Daoy (cell line): ENCODE measurements at regions not wholly inside any gene's neighbourhood (a gene's known extent, or its start where the extent isn't known, plus 50 kb on each side); places are given as distances from the start of the nearest gene placed in this dataset.
"Not testable (repeated sequence)": the region's sequence is repeated elsewhere in the genome, so short reads cannot be mapped to it uniquely, and the experiment has no call there.

Experiments used
- DNase-seq: peaks from one replicate; pipeline ENCODE4 v3.0.0-alpha.2; 2015; ENCODE audit warnings: low read depth

- no peak for DNase-seq
Observed at GRCh38 chr17:31748881-31749280, 110.2 kb downstream of the COPRS start.

GRCh38 chr17:31746884-31747495 lies 112.1 kb downstream of the COPRS start:
- DNase-seq = no peak

GRCh38 chr17:31745964-31746600 lies 113.0 kb downstream of the COPRS start:
- DNase-seq = no peak

- no peak for DNase-seq
Observed at GRCh38 chr17:31744511-31744951, 114.5 kb downstream of the COPRS start.

- DNase-seq = no peak
Observed at GRCh38 chr17:31743797-31744196, 115.2 kb downstream of the COPRS start.

- no peak for DNase-seq
Observed at GRCh38 chr17:31741371-31741770, 117.7 kb downstream of the COPRS start.

- DNase-seq = peak; percentile 72
Observed at GRCh38 chr17:31740611-31741082, 118.4 kb downstream of the COPRS start.

GRCh38 chr17:31738996-31739699 lies 119.9 kb downstream of the COPRS start:
- DNase-seq = peak; percentile 46

GRCh38 chr17:31738488-31738887 lies 120.6 kb downstream of the COPRS start:
- DNase-seq = no peak

GRCh38 chr17:31738067-31738466 lies 121.0 kb downstream of the COPRS start:
- DNase-seq = no peak

- DNase-seq = no peak
Observed at GRCh38 chr17:31736855-31737625, 122.0 kb downstream of the COPRS start.

GRCh38 chr17:31733326-31733725 lies 125.7 kb downstream of the COPRS start:
- DNase-seq = no peak

- not testable (repeated sequence) for DNase-seq
Observed at GRCh38 chr17:31731585-31732154, 127.4 kb downstream of the COPRS start.

GRCh38 chr17:31731118-31731517 lies 127.9 kb downstream of the COPRS start:
- no peak for DNase-seq

- DNase-seq = peak; percentile 65
Observed at GRCh38 chr17:31726980-31727427, 132.0 kb downstream of the COPRS start.

- DNase-seq = peak; percentile 17
Observed at GRCh38 chr17:31724619-31725018, 134.4 kb downstream of the COPRS start.

GRCh38 chr17:31724026-31724425 lies 135.0 kb downstream of the COPRS start:
- DNase-seq = peak; percentile 66

- DNase-seq = peak; percentile 73
Observed at GRCh38 chr17:31722251-31723056, 136.6 kb downstream of the COPRS start.

GRCh38 chr17:31721291-31722025 lies 137.6 kb downstream of the COPRS start:
- no peak for DNase-seq

- DNase-seq = not testable (repeated sequence)
Observed at GRCh38 chr17:31717251-31717650, 141.8 kb downstream of the COPRS start.
